ENCODE measurements at regions not wholly inside any gene's neighbourhood (a gene's known extent, or its start where the extent isn't known, plus 50 kb on each side); places are given as distances from the start of the nearest gene placed in this dataset.
"Not testable (repeated sequence)": the region's sequence is repeated elsewhere in the genome, so short reads cannot be mapped to it uniquely, and the experiment has no call there.

DNA sequence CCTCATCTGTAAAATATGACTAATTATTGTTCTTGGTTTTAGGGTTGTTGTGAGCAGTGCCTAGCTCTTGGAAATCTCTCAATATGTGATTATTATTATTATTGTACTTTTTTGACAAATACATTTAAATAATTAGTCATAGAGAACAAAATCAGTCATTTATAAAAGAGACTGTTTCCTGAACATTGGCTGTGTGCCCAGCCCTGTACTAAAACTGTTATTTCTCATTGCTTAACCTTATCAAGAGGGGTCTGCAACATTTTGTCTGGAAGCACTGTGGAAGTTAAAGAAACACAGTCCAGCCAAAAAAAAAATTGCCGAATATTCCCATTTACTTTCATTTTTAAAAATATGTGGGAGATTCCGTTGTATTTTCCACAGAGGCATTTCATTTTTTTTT lies 989.2 kb upstream of the SLIT2 start:
- DNase-seq (ENCODE audit: low read depth in 2 of 3, low spot score in 2 of 3) = no peak

GRCh38 chr4:19260346-19260745 lies 991.4 kb upstream of the SLIT2 start:
- no peak for DNase-seq (ENCODE audit: low read depth in 2 of 3, low spot score in 2 of 3)

GRCh38 chr4:19259920-19260319 lies 991.8 kb upstream of the SLIT2 start:
- no peak for DNase-seq (ENCODE audit: low read depth in 2 of 3, low spot score in 2 of 3)

- DNase-seq (ENCODE audit: low read depth in 2 of 3, low spot score in 2 of 3) = no peak
These were observed 994.9 kb upstream of the SLIT2 start for GRCh38 chr4:19256823-19257222.

DNA sequence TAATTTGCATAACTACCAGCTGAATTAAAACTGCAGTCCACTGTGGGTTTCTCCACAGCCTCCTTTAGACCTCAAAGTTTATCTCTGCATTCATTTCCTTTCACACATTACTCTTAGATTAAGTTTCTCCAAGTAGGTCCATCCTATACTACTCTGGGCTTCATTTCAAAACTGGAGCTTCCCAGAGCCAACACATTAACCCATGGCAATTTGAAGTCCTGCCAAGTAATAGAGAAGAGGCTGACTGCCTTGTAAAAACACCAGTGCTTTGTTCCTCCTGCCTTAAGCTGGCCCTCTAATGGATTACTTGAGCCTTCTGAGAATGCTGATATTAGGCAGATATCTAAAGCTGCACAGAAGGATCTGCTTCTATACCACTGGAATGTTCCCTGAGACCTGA lies 997.2 kb upstream of the SLIT2 start:
- DNase-seq (ENCODE audit: low read depth in 2 of 3, low spot score in 2 of 3) = no peak

GRCh38 chr4:19248023-19248422 lies 1003.7 kb upstream of the SLIT2 start:
- DNase-seq (ENCODE audit: low read depth in 2 of 3, low spot score in 2 of 3) = no peak

DNA sequence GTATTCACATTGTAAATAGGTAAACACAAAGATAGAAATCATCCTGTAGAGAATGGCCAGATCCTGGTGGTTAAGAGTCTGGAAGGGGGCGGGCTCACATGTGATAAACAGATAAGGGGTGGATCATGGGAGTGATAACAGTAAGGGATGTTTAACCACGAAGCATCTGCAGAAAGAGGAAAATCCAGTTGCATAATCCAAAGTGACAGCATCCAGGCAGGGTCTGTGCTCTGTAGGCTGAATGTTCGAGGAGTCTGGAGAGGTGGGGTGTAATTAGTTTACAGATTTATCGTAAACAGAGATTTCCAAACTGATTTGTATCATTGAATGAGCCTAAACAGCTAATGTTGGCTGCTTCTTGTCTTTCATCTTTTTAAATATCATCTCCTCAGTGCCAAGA lies 1009.8 kb upstream of the SLIT2 start:
- DNase-seq (ENCODE audit: low read depth in 2 of 3, low spot score in 2 of 3) = no peak

- DNase-seq (ENCODE audit: low read depth in 2 of 3, low spot score in 2 of 3) = no peak
These were observed 1012.1 kb upstream of the SLIT2 start for GRCh38 chr4:19239565-19239964.

GRCh38 chr4:19236473-19236872 lies 1015.2 kb upstream of the SLIT2 start:
- no peak for DNase-seq (ENCODE audit: low read depth in 2 of 3, low spot score in 2 of 3)

- DNase-seq (ENCODE audit: low read depth in 2 of 3, low spot score in 2 of 3) = no peak
These were observed 1020.7 kb upstream of the SLIT2 start for GRCh38 chr4:19230906-19231545.

GRCh38 chr4:19227701-19228100 lies 1024.0 kb upstream of the SLIT2 start:
- no peak for DNase-seq (ENCODE audit: low read depth in 2 of 3, low spot score in 2 of 3)

DNA sequence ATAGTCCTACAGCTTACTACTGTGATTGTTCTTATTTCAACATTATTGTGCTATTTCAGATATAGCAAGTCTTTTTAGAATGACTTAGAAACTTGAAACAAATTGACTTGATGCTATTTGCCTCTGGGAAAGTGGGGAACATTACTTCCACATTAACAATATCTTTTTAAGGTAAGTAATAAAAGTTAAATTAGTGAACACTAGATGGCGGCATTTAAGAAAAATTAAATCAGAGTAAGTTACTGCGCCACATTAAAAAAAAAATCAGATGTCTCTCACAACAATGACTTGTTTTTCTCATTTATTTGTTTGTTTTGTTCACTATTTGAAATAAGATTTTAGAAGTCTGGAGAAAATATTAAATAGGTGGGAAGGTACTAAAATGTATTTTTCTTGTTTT lies 1026.9 kb upstream of the SLIT2 start:
- no peak for DNase-seq (ENCODE audit: low read depth in 2 of 3, low spot score in 2 of 3)

- DNase-seq (ENCODE audit: low read depth in 2 of 3, low spot score in 2 of 3) = no peak
These were observed 1035.2 kb upstream of the SLIT2 start for GRCh38 chr4:19216476-19216875.

GRCh38 chr4:19214591-19215186 lies 1037.0 kb upstream of the SLIT2 start:
- no peak for DNase-seq (ENCODE audit: low read depth in 2 of 3, low spot score in 2 of 3)

GRCh38 chr4:19213388-19213787 lies 1038.3 kb upstream of the SLIT2 start:
- DNase-seq (ENCODE audit: low read depth in 2 of 3, low spot score in 2 of 3) = no peak

- DNase-seq (ENCODE audit: low read depth in 2 of 3, low spot score in 2 of 3) = no peak
These were observed 1045.9 kb upstream of the SLIT2 start for GRCh38 chr4:19205853-19206252.

DNA sequence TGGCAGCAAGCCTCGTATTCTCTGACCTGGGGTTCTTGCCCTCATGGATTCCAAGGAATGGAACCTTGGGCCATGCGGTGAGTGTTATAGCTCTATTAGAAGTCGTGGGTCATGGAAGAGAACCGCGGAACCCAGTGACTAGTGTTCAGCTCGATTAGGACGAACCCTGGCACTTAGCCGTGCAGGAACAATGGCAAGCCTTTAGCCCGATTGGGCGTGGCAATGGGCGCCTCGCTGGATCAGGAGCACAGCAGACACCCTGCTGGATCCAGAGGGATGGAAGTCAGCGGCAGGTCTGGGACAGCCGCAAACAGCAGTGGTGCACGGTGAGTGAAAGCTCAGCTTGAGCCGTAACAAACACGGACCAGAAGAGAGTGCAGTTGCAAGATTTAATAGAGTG lies 1053.9 kb upstream of the SLIT2 start:
- not testable (repeated sequence) for DNase-seq (ENCODE audit: low read depth in 2 of 3, low spot score in 2 of 3)

DNA sequence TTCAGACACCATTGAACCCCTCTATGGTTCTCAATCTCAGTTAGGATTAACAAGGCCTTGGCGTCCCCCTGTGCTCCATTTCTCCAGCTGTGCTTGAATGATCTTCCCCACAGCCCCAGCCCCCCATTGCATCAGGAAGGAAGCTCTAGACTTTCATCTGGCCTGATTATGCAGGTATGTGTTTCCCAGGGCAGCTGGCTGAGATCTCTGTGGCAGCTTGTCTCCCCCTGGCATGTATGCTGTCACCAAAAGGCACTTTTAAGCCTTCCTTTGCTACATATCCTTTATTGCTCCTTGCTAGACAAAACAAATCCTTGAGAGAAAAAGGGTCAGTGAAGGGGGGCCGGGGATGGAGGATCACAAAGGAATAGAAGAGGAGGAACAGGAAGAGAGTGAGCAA lies 1056.0 kb upstream of the SLIT2 start:
- DNase-seq (ENCODE audit: low read depth in 2 of 3, low spot score in 2 of 3) = no peak

GRCh38 chr4:19194672-19195071 lies 1057.0 kb upstream of the SLIT2 start:
- no peak for DNase-seq (ENCODE audit: low read depth in 2 of 3, low spot score in 2 of 3)

GRCh38 chr4:19193274-19193981 lies 1058.3 kb upstream of the SLIT2 start:
- DNase-seq (ENCODE audit: low read depth in 2 of 3, low spot score in 2 of 3) = no peak

GRCh38 chr4:19191979-19192650 lies 1059.6 kb upstream of the SLIT2 start:
- DNase-seq (ENCODE audit: low read depth in 2 of 3, low spot score in 2 of 3) = no peak

GRCh38 chr4:19187691-19188090 lies 1064.0 kb upstream of the SLIT2 start:
- DNase-seq (ENCODE audit: low read depth in 2 of 3, low spot score in 2 of 3) = no peak
